ENCODE measurements at regions not wholly inside any gene's neighbourhood (a gene's known extent, or its start where the extent isn't known, plus 50 kb on each side); places are given as distances from the start of the nearest gene placed in this dataset.

GRCh38 chr2:81767187-81767912 is 1462.8 kb upstream of the LRRTM1 start:
- no peak for DNase-seq

GRCh38 chr2:81747481-81748070 is 1443.0 kb upstream of the LRRTM1 start:
- DNase-seq: no peak

GRCh38 chr2:81739966-81740365 is 1435.4 kb upstream of the LRRTM1 start:
- no peak for DNase-seq

GRCh38 chr2:81734981-81735380 is 1430.4 kb upstream of the LRRTM1 start:
- DNase-seq: no peak

GRCh38 chr2:81714817-81715216 is 1410.3 kb upstream of the LRRTM1 start:
- no peak for DNase-seq

- DNase-seq: no peak
Measured at GRCh38 chr2:81706856-81707255, 1402.3 kb upstream of the LRRTM1 start.

- no peak for DNase-seq
Measured at GRCh38 chr2:81703831-81704230, 1399.3 kb upstream of the LRRTM1 start.

GRCh38 chr2:81692566-81692965 is 1388.0 kb upstream of the LRRTM1 start:
- DNase-seq: no peak

- DNase-seq: no peak
Measured at GRCh38 chr2:81675641-81676040, 1371.1 kb upstream of the LRRTM1 start.

- DNase-seq: no peak
Measured at GRCh38 chr2:81672923-81673322, 1368.4 kb upstream of the LRRTM1 start.

- no peak for DNase-seq
Measured at GRCh38 chr2:81672516-81672915, 1368.0 kb upstream of the LRRTM1 start.

- DNase-seq: no peak
Measured at GRCh38 chr2:81670885-81671284, 1366.3 kb upstream of the LRRTM1 start.

GRCh38 chr2:81661081-81661480 is 1356.5 kb upstream of the LRRTM1 start:
- no peak for DNase-seq

GRCh38 chr2:81658227-81658626 is 1353.7 kb upstream of the LRRTM1 start:
- DNase-seq: no peak

GRCh38 chr2:81650048-81650971 is 1345.8 kb upstream of the LRRTM1 start:
- DNase-seq: no peak

- no peak for DNase-seq
Measured at GRCh38 chr2:81648806-81649205, 1344.3 kb upstream of the LRRTM1 start.

GRCh38 chr2:81648370-81648769 is 1343.8 kb upstream of the LRRTM1 start:
- no peak for DNase-seq

- no peak for DNase-seq
Measured at GRCh38 chr2:81647715-81648230, 1343.2 kb upstream of the LRRTM1 start.

GRCh38 chr2:81645745-81646301 is 1341.3 kb upstream of the LRRTM1 start:
- DNase-seq: no peak

GRCh38 chr2:81644189-81644588 is 1339.6 kb upstream of the LRRTM1 start:
- DNase-seq: no peak

- DNase-seq: no peak
Measured at GRCh38 chr2:81624825-81625224, 1320.3 kb upstream of the LRRTM1 start.

GRCh38 chr2:81600088-81600487 is 1295.5 kb upstream of the LRRTM1 start:
- DNase-seq: no peak

GRCh38 chr2:81598453-81598852 is 1293.9 kb upstream of the LRRTM1 start:
- no peak for DNase-seq

Measured in activated CD4-positive, alpha-beta T cell treated with anti-CD3 and anti-CD28 coated beads for 1 hour (primary cell).